Astrocyte (in vitro differentiated cells and primary cell): ENCODE measurements at regions not wholly inside any gene's neighbourhood (a gene's known extent, or its start where the extent isn't known, plus 50 kb on each side); places are given as distances from the start of the nearest gene placed in this dataset.

Experiments
- EZH2 ChIP-seq: IDR thresholded peaks from 2 replicates; pipeline ENCODE4 v1.6.1; 2012; ENCODE audit warnings: mild to moderate bottlenecking, low read length, inconsistent platforms; ENCODE audit not compliant: insufficient read depth
- TF ChIP-seq, protein P1 (sequence below): IDR thresholded peaks from 2 replicates; pipeline ENCODE4 v1.5.1; 2011; ENCODE audit warnings: low read depth, mild to moderate bottlenecking, inconsistent platforms, low read length, moderate library complexity; ENCODE audit not compliant: insufficient read depth

- TF ChIP-seq EZH2 = no peak
- TF ChIP-seq, protein P1, sequence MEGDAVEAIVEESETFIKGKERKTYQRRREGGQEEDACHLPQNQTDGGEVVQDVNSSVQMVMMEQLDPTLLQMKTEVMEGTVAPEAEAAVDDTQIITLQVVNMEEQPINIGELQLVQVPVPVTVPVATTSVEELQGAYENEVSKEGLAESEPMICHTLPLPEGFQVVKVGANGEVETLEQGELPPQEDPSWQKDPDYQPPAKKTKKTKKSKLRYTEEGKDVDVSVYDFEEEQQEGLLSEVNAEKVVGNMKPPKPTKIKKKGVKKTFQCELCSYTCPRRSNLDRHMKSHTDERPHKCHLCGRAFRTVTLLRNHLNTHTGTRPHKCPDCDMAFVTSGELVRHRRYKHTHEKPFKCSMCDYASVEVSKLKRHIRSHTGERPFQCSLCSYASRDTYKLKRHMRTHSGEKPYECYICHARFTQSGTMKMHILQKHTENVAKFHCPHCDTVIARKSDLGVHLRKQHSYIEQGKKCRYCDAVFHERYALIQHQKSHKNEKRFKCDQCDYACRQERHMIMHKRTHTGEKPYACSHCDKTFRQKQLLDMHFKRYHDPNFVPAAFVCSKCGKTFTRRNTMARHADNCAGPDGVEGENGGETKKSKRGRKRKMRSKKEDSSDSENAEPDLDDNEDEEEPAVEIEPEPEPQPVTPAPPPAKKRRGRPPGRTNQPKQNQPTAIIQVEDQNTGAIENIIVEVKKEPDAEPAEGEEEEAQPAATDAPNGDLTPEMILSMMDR = no peak
Measured at GRCh38 chr4:184911310-184911709, 85.5 kb upstream of the ACSL1 start.
